CD4-positive, alpha-beta memory T cell (primary cell): ENCODE measurements at regions not wholly inside any gene's neighbourhood (a gene's known extent, or its start where the extent isn't known, plus 50 kb on each side); places are given as distances from the start of the nearest gene placed in this dataset.

Source experiments
- CTCF ChIA-PET: fragments of 350-600 bp; sonication (Branson Sonifier 250); formaldehyde crosslinking; loops from one replicate; lab custom pipeline; 2021; ENCODE audit warnings: inconsistent platforms; ENCODE audit not compliant: partially characterized antibody; lab: Charles Lee
- POLR2A ChIA-PET: fragments of 350-600 bp; sonication (Branson Sonifier 250); formaldehyde crosslinking; loops from one replicate; lab custom pipeline; 2021; ENCODE audit not compliant: partially characterized antibody; lab: Charles Lee
- DNase-seq, 5 donors: peaks; one replicate each; pipeline versions ENCODE4 v3.0.0 to v3.0.0-alpha.2; 2020 to 2022; ENCODE audit warnings: mixed read lengths in 1 of 5
- H3K27ac ChIP-seq: one replicate; pipeline ENCODE4 v1.7.0; 2013; ENCODE audit warnings: low read depth, low read length
- H3K27me3 ChIP-seq: 2 replicates; pipeline ENCODE4 v1.7.0; 2013; ENCODE audit warnings: mild to moderate bottlenecking, low read length, moderate library complexity; ENCODE audit not compliant: insufficient read depth
- H3K36me3 ChIP-seq: 2 replicates; pipeline ENCODE4 v1.7.0; 2013; ENCODE audit warnings: mild to moderate bottlenecking, low read length, moderate library complexity; ENCODE audit not compliant: insufficient read depth
- H3K4me1 ChIP-seq: 2 replicates; pipeline ENCODE4 v1.7.0; 2013; ENCODE audit warnings: mild to moderate bottlenecking, low read length, moderate library complexity; ENCODE audit not compliant: insufficient read depth
- H3K4me3 ChIP-seq, 2 donors: one replicate each; pipeline ENCODE4 v1.7.0; 2013; ENCODE audit warnings: low read length in 2 of 2, mild to moderate bottlenecking in 1 of 2
- H3K9me3 ChIP-seq, 2 donors: one replicate each; pipeline ENCODE4 v1.7.0; 2013; ENCODE audit warnings: low read length in 2 of 2, control low read depth in 1 of 2; ENCODE audit not compliant: control insufficient read depth in 1 of 2
- H3K27ac Mint-ChIP-seq, 7 donors: one replicate each; pipeline ENCODE4 v1.8.0; 2020 to 2021; ENCODE audit warnings: mixed read lengths in 7 of 7, mild to moderate bottlenecking in 6 of 7, inconsistent platforms in 3 of 7, moderate library complexity in 3 of 7
- H3K27me3 Mint-ChIP-seq, 2 donors: one replicate each; pipeline ENCODE4 v1.8.0; 2020 to 2021; ENCODE audit warnings: mixed read lengths in 2 of 2
- H3K36me3 Mint-ChIP-seq, 2 donors: one replicate each; pipeline ENCODE4 v1.8.0; 2020 to 2021; ENCODE audit warnings: mixed read lengths in 2 of 2, inconsistent platforms in 1 of 2, mild to moderate bottlenecking in 1 of 2
- H3K4me1 Mint-ChIP-seq, 4 donors: one replicate each; pipeline ENCODE4 v1.8.0; 2020 to 2021; ENCODE audit warnings: mixed read lengths in 4 of 4, mild to moderate bottlenecking in 1 of 4
- H3K4me3 Mint-ChIP-seq, 8 donors: one replicate each; pipeline ENCODE4 v1.8.0; 2020 to 2021; ENCODE audit warnings: mixed read lengths in 8 of 8, mild to moderate bottlenecking in 7 of 8, moderate library complexity in 6 of 8, inconsistent platforms in 3 of 8
- H3K9me3 Mint-ChIP-seq, 8 donors: one replicate each; pipeline ENCODE4 v1.8.0; 2020 to 2021; ENCODE audit warnings: mixed read lengths in 8 of 8, mild to moderate bottlenecking in 5 of 8, inconsistent platforms in 3 of 8, moderate library complexity in 1 of 8
- intact Hi-C: fragments of 100-400 bp; cut with micrococcal nuclease; formaldehyde crosslinking; loops from one replicate; pipeline ENCODE4 v1.15.1; 2023

DNA sequence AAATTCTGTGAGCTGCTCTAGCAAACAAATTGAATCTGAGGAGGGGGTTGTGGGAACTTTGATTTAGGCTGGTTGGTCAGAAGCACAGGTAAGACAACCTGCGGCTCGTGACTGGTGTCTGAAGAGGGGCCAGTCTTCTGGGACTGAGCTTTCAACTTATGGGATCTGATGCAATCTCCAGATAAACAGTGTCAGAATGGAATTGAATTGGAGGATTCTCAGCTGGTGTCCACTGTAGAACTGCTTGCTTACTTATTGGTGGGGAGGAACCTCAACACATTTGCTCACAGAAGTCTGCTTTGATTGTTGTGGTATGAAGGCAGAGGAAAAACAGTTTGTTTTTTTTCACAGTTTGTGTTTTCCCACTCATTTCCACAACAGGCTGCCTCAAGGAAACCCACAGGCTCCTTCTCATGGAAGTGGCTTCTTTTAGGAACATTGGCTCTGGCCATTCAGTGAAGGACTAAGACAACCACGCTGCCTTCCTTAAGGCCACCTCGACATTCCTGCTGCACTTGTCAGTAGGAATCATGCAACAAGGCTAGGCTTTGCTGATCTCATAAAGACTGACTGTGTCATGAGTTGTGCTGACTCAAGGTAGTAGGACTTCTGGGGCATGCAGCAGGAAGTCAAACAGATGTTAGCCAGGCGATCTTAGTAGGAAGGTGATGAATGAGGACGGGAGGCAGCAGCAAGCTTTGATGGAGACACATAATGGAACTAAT, 104.7 kb downstream of the TSN start:
- no peak overlapping the region for H3K4me3 Mint-ChIP-seq
- Histone ChIP-seq H3K36me3 (no peaks in the 10 kb centered on the region), H3K27ac (no peak overlapping the region), H3K27me3 (peaks cover 6% of the 10 kb centered on the region), H3K4me3 (no peak overlapping the region), H3K9me3 (no peaks in the 10 kb centered on the region), H3K4me1 (no peaks in the 10 kb centered on the region)
- no peaks in the 10 kb centered on the region for H3K36me3 Mint-ChIP-seq
- intact Hi-C loops = no loop called here
- H3K27me3 Mint-ChIP-seq = peaks cover 15 to 34% of the 10 kb centered on the region in 2 donors
- H3K27ac Mint-ChIP-seq = no peak overlapping the region
- no peak for DNase-seq
- CTCF ChIA-PET = no interaction called here
- peaks cover 0 to 14% (median 9%) of the 10 kb centered on the region in 8 donors for H3K9me3 Mint-ChIP-seq
- POLR2A ChIA-PET = no interaction called here
- H3K4me1 Mint-ChIP-seq = no peaks in the 10 kb centered on the region

DNA sequence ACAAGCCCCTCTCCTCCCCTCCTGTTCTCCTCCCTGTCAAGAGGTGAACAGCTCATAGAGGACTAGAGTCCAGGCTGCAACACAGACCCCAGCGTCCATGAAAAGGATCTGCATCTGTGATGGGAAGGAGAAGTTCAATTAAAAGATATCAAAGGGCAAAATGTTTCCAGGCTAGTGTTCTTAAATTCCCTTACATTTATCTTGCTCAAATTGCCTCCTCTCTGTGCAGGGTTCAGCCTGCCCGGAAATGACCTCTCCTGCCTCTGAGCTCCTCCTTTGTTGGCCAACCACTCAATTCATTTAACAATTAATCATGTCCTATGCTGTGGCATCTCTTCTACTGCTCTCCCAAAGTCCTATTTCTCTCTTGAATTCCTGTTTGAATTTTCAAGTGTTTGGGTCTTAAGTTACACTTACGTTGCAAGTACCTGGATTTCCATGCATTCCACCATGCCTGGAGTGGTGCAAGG, 105.3 kb downstream of the TSN start:
- peaks cover 6% of the 10 kb centered on the region for H3K27me3 ChIP-seq
- CTCF ChIA-PET = no interaction called here
- no peaks in the 10 kb centered on the region for H3K4me1 ChIP-seq
- Mint-ChIP-seq H3K27ac (no peak overlapping the region), H3K4me3 (no peak overlapping the region), H3K36me3 (no peaks in the 10 kb centered on the region), H3K4me1 (no peaks in the 10 kb centered on the region), H3K9me3 (peaks cover 0 to 14% (median 8%) of the 10 kb centered on the region in 8 donors), H3K27me3 (peaks cover 15 to 34% of the 10 kb centered on the region in 2 donors)
- H3K36me3 ChIP-seq = no peaks in the 10 kb centered on the region
- H3K9me3 ChIP-seq = no peaks in the 10 kb centered on the region
- no peak for DNase-seq
- H3K4me3 ChIP-seq = no peak overlapping the region
- H3K27ac ChIP-seq = no peak overlapping the region
- intact Hi-C loops = no loop called here
- POLR2A ChIA-PET = no interaction called here

DNA sequence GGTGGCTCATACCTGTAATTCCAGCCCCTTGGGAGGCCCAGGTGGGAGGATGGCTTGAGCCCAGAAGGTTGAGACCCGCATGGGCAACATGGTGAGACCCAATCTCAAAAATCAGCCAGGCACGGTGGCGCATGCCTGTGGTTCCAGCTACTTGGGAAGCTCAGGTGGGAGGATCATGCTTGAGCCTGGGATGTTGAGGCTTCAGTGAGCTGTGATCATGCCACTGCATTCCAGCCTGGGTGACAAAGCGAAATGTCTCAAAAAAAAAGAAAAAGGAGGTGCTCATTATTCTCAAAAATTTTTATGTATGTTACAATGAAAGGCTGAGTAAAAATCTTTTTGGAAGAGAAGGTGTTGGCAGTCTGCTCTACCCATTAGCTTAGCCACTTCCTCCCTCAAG, 106.8 kb downstream of the TSN start:
- Histone ChIP-seq H3K27ac (no peak overlapping the region), H3K4me1 (no peaks in the 10 kb centered on the region), H3K9me3 (no peaks in the 10 kb centered on the region), H3K36me3 (no peaks in the 10 kb centered on the region), H3K27me3 (peaks cover 6% of the 10 kb centered on the region), H3K4me3 (no peak overlapping the region)
- H3K4me3 Mint-ChIP-seq = no peak overlapping the region
- intact Hi-C loops = no loop called here
- H3K36me3 Mint-ChIP-seq = no peaks in the 10 kb centered on the region
- ChIA-PET CTCF (no interaction called here), POLR2A (no interaction called here)
- peaks cover 0 to 14% (median 7%) of the 10 kb centered on the region in 8 donors for H3K9me3 Mint-ChIP-seq
- no peak overlapping the region for H3K27ac Mint-ChIP-seq
- H3K4me1 Mint-ChIP-seq = no peaks in the 10 kb centered on the region
- peaks cover 15 to 34% of the 10 kb centered on the region in 2 donors for H3K27me3 Mint-ChIP-seq
- no peak for DNase-seq

DNA sequence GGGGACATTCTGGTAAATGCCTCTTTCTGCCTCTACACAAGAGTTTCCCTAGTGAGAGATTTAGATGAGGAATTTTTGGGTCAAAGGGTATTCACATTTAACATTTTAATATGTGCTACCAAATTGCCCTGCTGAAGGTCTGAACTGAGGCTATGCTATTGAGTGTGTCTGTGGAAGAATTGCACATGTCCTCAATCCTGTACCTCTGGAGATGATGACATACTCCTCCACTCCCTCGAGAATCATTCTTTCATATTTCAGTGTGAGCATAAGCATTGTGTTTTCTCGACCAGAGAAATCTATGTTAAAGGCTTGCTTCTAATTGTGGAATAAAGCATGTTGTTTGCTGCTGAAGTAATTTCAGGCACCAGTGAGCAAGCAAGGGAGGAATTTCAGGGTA, 110.5 kb downstream of the TSN start:
- no peaks in the 10 kb centered on the region for H3K9me3 ChIP-seq
- Mint-ChIP-seq H3K9me3 (peaks cover 0 to 14% (median 4%) of the 10 kb centered on the region in 8 donors), H3K4me3 (no peak overlapping the region), H3K4me1 (no peaks in the 10 kb centered on the region), H3K27me3 (peaks cover 13 to 20% of the 10 kb centered on the region in 2 donors), H3K27ac (no peak overlapping the region), H3K36me3 (no peaks in the 10 kb centered on the region)
- no peaks in the 10 kb centered on the region for H3K36me3 ChIP-seq
- intact Hi-C loops = no loop called here
- ChIA-PET CTCF (no interaction called here), POLR2A (no interaction called here)
- DNase-seq = no peak
- H3K27me3 ChIP-seq = peaks cover 6% of the 10 kb centered on the region
- H3K4me3 ChIP-seq = no peak overlapping the region
- no peak overlapping the region for H3K27ac ChIP-seq
- no peaks in the 10 kb centered on the region for H3K4me1 ChIP-seq

DNA sequence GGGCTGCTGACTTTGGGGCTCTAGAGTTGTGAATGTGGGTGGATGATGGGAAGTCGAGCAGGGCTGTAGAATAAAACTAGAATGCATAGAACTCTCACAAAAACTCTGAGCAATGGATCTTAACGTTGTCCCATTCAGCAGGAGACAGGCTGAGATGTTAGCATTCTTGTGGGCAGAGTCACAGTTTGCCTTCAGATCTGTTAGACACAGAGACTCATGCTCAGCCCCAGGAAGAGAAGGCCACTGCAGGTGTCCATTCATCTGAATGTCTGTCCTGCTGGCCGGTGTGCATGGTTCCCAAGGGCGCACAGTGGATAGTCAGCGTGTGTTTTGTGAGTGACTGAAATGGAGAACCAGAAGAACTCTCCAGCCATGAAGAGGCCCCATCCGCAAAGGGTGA, 111.3 kb downstream of the TSN start:
- H3K4me3 Mint-ChIP-seq = no peak overlapping the region
- CTCF ChIA-PET = interaction anchor here (0.6 kb wide), 1 partner anchor 22 kb away, joined by 3 read pairs; no protein-coding TSS in a partner anchor
- DNase-seq = no peak
- Histone ChIP-seq H3K9me3 (no peaks in the 10 kb centered on the region), H3K36me3 (no peaks in the 10 kb centered on the region), H3K4me1 (no peaks in the 10 kb centered on the region), H3K27me3 (peaks cover 6% of the 10 kb centered on the region), H3K27ac (no peak overlapping the region), H3K4me3 (no peak overlapping the region)
- intact Hi-C loops = no loop called here
- POLR2A ChIA-PET = no interaction called here
- H3K9me3 Mint-ChIP-seq = peaks cover 0 to 11% (median 4%) of the 10 kb centered on the region in 8 donors
- no peaks in the 10 kb centered on the region for H3K36me3 Mint-ChIP-seq
- H3K27ac Mint-ChIP-seq = no peak overlapping the region
- peaks cover 9 to 14% of the 10 kb centered on the region in 2 donors for H3K27me3 Mint-ChIP-seq
- H3K4me1 Mint-ChIP-seq = no peaks in the 10 kb centered on the region

DNA sequence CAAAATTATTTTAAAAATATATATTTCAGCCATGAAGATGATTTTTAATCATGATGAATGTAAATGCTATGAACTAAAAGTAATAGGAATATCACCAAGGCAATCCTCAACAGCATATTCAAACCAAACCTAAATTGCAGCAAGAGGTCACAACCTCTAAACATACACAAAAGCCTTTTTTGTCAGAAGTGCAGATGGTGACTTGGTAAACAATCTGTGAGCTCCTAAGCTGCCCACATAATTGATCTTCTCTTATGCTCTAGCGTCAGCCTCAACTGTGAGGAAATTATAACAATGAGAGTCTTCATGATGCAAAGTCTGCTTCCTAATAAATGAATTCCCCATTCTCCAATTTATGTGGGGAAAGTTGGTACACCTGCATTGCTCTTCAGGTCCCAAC, 113.2 kb downstream of the TSN start:
- H3K9me3 ChIP-seq = no peaks in the 10 kb centered on the region
- no peak for DNase-seq
- Mint-ChIP-seq H3K4me3 (no peak overlapping the region), H3K27me3 (peaks cover 6 to 12% of the 10 kb centered on the region in 2 donors), H3K27ac (no peak overlapping the region), H3K4me1 (no peaks in the 10 kb centered on the region), H3K36me3 (no peaks in the 10 kb centered on the region), H3K9me3 (peaks cover 0 to 4% (median 3%) of the 10 kb centered on the region in 8 donors)
- no peaks in the 10 kb centered on the region for H3K36me3 ChIP-seq
- intact Hi-C loops = no loop called here
- H3K4me3 ChIP-seq = no peak overlapping the region
- no peak overlapping the region for H3K27ac ChIP-seq
- CTCF ChIA-PET = no interaction called here
- H3K27me3 ChIP-seq = peaks cover 6% of the 10 kb centered on the region
- no peaks in the 10 kb centered on the region for H3K4me1 ChIP-seq
- POLR2A ChIA-PET = no interaction called here

DNA sequence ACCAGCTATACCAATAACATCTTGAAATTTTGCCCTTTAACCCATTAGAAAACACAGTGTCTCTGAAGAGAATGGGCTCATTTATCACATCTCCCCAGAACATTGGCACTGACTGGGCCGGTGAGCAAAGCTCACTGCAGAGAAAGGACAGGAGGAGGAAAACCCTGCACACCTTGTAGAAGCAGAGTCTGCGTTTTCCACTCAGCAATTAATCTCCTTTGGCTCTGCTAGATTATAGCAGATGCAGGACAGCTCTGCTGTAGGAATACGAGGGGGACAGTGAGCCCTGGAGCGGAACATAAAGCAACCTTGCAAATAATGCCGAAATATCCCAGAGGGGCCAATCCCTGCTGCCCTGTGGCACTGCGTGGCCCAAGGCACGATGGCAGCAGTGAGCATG, 113.9 kb downstream of the TSN start:
- ChIA-PET POLR2A (no interaction called here), CTCF (no interaction called here)
- intact Hi-C loops = no loop called here
- Mint-ChIP-seq H3K4me1 (no peaks in the 10 kb centered on the region), H3K9me3 (peaks cover 0 to 3% (median 0%) of the 10 kb centered on the region in 8 donors), H3K4me3 (no peak overlapping the region), H3K27me3 (peaks cover 6 to 13% of the 10 kb centered on the region in 2 donors), H3K27ac (no peak overlapping the region), H3K36me3 (no peaks in the 10 kb centered on the region)
- no peaks in the 10 kb centered on the region for H3K36me3 ChIP-seq
- no peak overlapping the region for H3K27ac ChIP-seq
- H3K27me3 ChIP-seq = peaks cover under 1% of the 10 kb centered on the region
- H3K9me3 ChIP-seq = no peaks in the 10 kb centered on the region
- H3K4me3 ChIP-seq = no peak overlapping the region
- no peak for DNase-seq
- H3K4me1 ChIP-seq = no peaks in the 10 kb centered on the region
